Brain microvascular endothelial cell (primary cell): ENCODE measurements at regions not wholly inside any gene's neighbourhood (a gene's known extent, or its start where the extent isn't known, plus 50 kb on each side); places are given as distances from the start of the nearest gene placed in this dataset.

Experiments
- DNase-seq: peaks from one replicate; pipeline ENCODE4 v3.0.0-alpha.2; 2020
- H3K27ac ChIP-seq: fragments of 250-450 bp; sonication (Bioruptor Pico); 2 replicates; pipeline ENCODE4 v1.5.1; 2020; ENCODE audit warnings: mild to moderate bottlenecking, moderate library complexity
- H3K27me3 ChIP-seq: fragments of 250-450 bp; sonication (Bioruptor Pico); replicated peaks from 2 replicates; pipeline ENCODE4 v1.5.1; 2020; ENCODE audit warnings: mild to moderate bottlenecking
- H3K36me3 ChIP-seq: fragments of 250-450 bp; sonication (Bioruptor Pico); replicated peaks from 2 replicates; pipeline ENCODE4 v1.5.1; 2020; ENCODE audit warnings: mild to moderate bottlenecking
- H3K4me3 ChIP-seq: 2 replicates; pipeline ENCODE4 v1.5.1; 2011; ENCODE audit warnings: low read depth, mild to moderate bottlenecking, control low read depth, low read length, moderate library complexity
- in situ Hi-C: cut with HindIII; loops from 2 replicates; pipeline ENCODE4 v1.10.0; 2017; ENCODE audit warnings: low sequenced_read_pairs, low pct_ligation_motif_present
- TF ChIP-seq, protein P1 (sequence below): IDR thresholded peaks from 2 replicates; pipeline ENCODE4 v1.5.1; 2011; ENCODE audit warnings: low read depth, mild to moderate bottlenecking, moderate library complexity, low read length, control low read depth, inconsistent platforms; ENCODE audit errors: missing control alignments

DNA sequence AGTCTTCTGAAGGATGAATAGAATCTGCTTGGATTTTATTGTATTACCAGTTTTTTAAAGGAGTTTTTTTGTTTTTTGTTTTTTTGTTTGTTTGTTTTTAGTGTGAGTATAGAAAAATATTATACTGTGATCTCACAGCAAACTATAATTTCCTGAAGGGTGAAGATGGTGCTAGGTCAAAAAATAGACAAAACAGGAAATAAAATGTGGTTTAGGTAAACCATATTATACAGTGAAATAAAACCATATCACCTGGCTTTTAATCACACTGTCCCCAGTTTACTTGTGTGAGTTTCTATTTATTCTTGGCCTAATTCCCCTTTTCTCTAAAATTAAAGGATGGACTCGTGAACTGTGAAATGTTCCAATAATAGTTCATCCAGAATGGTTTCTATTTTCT, 841.3 kb upstream of the CTNND2 start:
- H3K27ac ChIP-seq, result no peak overlapping the region
- in situ Hi-C loops, result no loop called here
- H3K36me3 ChIP-seq, result no peaks in the 10 kb centered on the region
- no peak overlapping the region for H3K4me3 ChIP-seq
- no peak for DNase-seq
- TF ChIP-seq, protein P1, sequence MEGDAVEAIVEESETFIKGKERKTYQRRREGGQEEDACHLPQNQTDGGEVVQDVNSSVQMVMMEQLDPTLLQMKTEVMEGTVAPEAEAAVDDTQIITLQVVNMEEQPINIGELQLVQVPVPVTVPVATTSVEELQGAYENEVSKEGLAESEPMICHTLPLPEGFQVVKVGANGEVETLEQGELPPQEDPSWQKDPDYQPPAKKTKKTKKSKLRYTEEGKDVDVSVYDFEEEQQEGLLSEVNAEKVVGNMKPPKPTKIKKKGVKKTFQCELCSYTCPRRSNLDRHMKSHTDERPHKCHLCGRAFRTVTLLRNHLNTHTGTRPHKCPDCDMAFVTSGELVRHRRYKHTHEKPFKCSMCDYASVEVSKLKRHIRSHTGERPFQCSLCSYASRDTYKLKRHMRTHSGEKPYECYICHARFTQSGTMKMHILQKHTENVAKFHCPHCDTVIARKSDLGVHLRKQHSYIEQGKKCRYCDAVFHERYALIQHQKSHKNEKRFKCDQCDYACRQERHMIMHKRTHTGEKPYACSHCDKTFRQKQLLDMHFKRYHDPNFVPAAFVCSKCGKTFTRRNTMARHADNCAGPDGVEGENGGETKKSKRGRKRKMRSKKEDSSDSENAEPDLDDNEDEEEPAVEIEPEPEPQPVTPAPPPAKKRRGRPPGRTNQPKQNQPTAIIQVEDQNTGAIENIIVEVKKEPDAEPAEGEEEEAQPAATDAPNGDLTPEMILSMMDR, result no peak
- no peaks in the 10 kb centered on the region for H3K27me3 ChIP-seq

DNA sequence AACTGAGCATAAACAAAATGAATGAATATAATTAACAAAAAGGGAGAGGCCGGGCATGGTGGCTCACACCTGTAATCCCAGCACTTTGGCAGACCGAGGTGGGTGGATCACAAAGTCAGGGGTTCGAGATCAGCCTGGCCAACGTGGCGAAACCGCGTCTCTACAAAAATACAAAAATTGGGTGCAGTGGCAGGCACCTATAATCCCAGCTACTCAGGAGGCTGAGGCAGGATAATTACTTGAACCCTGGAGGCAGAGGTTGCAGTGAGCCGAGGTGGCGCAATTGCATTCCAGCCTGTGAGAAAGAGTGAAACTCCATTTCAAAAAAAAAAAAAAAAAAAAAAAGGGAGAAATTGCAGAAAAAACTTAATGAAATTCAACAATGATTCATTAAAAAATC, 839.3 kb upstream of the CTNND2 start:
- Histone ChIP-seq H3K4me3 (no peak overlapping the region), H3K27ac (no peak overlapping the region), H3K27me3 (no peaks in the 10 kb centered on the region), H3K36me3 (no peaks in the 10 kb centered on the region)
- no peak for DNase-seq
- in situ Hi-C loops, result no loop called here
- TF ChIP-seq, protein P1, result no peak

DNA sequence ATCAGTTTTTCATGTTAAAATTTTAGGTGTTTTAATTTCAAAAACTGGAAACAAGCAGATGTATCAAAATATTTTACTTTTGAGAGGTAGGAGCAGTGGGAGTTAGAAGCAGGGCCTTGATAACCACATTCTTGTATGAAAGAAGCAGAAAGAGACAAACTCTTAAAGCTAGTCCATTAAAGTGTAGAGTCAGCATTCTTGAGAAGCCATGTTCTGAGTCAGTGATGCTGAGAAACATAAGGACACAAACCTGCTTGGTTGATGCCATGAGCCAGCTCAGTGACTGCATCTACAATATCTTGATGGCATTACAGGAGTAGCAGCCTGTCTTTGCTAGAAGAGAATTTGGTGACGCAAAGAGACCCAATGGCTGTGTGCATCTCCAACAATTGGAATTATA, 826.1 kb upstream of the CTNND2 start:
- DNase-seq, result no peak
- in situ Hi-C loops, result no loop called here
- H3K27me3 ChIP-seq, result no peaks in the 10 kb centered on the region
- TF ChIP-seq, protein P1, result no peak
- H3K27ac ChIP-seq, result no peak overlapping the region
- no peak overlapping the region for H3K4me3 ChIP-seq
- H3K36me3 ChIP-seq, result no peaks in the 10 kb centered on the region

DNA sequence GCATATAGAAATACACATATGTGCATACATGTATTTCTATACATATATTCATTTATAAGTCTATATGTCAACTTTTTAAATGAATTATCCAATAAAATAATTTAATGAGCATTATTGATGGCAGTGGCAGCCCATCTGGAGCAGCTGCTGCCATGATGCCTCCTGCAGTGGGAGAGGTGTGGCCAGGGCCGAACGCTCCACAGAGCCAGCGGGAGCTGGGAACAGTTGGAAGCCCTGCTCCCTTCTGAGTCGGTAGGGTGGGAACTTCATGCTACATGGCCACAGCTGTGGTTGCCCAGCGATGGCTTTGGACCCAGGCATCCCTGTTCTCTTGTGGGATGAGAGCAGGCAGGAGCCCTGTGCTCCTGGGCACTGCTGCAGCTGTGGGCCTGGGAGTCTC, 812.4 kb upstream of the CTNND2 start:
- DNase-seq, result no peak
- no peaks in the 10 kb centered on the region for H3K36me3 ChIP-seq
- H3K4me3 ChIP-seq, result no peak overlapping the region
- in situ Hi-C loops, result no loop called here
- TF ChIP-seq, protein P1, result no peak
- H3K27me3 ChIP-seq, result no peaks in the 10 kb centered on the region
- no peak overlapping the region for H3K27ac ChIP-seq

DNA sequence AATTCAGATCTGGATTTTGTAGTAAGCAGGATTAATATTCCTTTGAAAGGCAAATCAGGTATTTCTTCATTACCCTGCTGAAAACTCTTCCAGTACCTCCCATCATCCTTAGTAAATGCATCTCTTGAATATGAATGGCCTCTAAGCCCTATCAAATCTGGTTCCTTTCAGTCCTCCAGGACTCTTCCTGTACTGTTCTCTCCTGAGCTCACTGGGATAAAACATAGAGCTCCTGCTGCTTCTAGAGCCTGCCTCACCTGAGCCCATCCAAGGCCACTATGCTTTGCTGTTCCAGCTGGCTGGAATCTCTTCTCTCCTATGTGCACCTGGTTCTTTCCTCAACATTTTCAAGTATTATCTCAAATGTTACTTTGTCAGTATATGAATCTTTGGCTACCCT, 803.3 kb upstream of the CTNND2 start:
- no peak overlapping the region for H3K4me3 ChIP-seq
- DNase-seq, result no peak
- in situ Hi-C loops, result no loop called here
- no peaks in the 10 kb centered on the region for H3K36me3 ChIP-seq
- no peaks in the 10 kb centered on the region for H3K27me3 ChIP-seq
- no peak overlapping the region for H3K27ac ChIP-seq
- TF ChIP-seq, protein P1, result no peak

DNA sequence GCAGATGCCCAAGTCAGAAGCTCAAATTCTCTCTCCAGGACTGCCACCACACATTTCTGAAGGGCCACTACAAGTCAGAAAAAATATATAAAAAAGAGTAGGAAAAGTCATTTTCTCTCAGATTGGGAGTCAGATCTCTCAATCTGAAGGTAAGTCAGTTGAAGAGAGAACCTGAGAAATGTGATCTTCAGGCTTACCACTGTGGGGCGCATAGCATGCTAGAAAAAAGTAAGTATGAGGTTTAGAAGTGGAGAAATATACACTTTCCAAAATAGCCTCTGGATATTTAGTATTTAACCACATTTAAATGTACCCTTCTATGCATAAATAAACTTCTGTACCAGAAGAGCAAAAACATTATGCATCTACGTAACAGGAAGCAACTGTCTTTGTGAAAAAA, 800.7 kb upstream of the CTNND2 start:
- TF ChIP-seq, protein P1, result no peak
- H3K4me3 ChIP-seq, result no peak overlapping the region
- H3K27ac ChIP-seq, result no peak overlapping the region
- DNase-seq, result no peak
- H3K36me3 ChIP-seq, result no peaks in the 10 kb centered on the region
- no peaks in the 10 kb centered on the region for H3K27me3 ChIP-seq
- in situ Hi-C loops, result no loop called here
